Sigmoid colon (tissue), 6 donors: ENCODE measurements at regions not wholly inside any gene's neighbourhood (a gene's known extent, or its start where the extent isn't known, plus 50 kb on each side); places are given as distances from the start of the nearest gene placed in this dataset.

Experiments used
- DNase-seq: peaks from one replicate; pipeline ENCODE4 v3.0.0-alpha.2; 2019
- H3K27ac ChIP-seq, 4 donors: fragments of 200-600 bp; sonication (generic); one replicate each; pipeline ENCODE4 v1.5.1; 2016 to 2019; ENCODE audit warnings: mild to moderate bottlenecking in 1 of 4
- H3K27me3 ChIP-seq, 3 donors: fragments of 200-600 bp; sonication (generic); one replicate each; pipeline ENCODE4 v1.5.1; 2019; ENCODE audit warnings: mild to moderate bottlenecking in 1 of 3
- H3K36me3 ChIP-seq, 4 donors: fragments of 200-600 bp; sonication (generic); one replicate each; pipeline ENCODE4 v1.5.1; 2016 to 2019
- H3K4me1 ChIP-seq, 4 donors: fragments of 200-600 bp; sonication (generic); one replicate each; pipeline ENCODE4 v1.5.1; 2017 to 2019
- H3K4me3 ChIP-seq, 4 donors: fragments of 200-600 bp; sonication (generic); one replicate each; pipeline ENCODE4 v1.5.1; 2017 to 2019; ENCODE audit warnings: mild to moderate bottlenecking in 2 of 4, moderate library complexity in 1 of 4
- H3K9me3 ChIP-seq, 4 donors: fragments of 200-600 bp in 3 of 4; sonication (generic) in 3 of 4; one replicate each; pipeline versions ENCODE4 v1.5.1 to v1.6.1; 2013 to 2019
- CTCF ChIP-seq, 4 experiments: fragments of 450-650 bp in 3 of 4; fragments of 200-600 bp in 1 of 4; IDR thresholded peaks; one replicate each; pipeline ENCODE4 v1.5.1; 2016 to 2019; ENCODE audit warnings: antibody characterized with exemption in 4 of 4, mild to moderate bottlenecking in 3 of 4, moderate library complexity in 2 of 4
- EP300 ChIP-seq, 4 donors: sonication (generic); formaldehyde crosslinking; IDR thresholded peaks; one replicate each; pipeline ENCODE4 v1.6.1; 2017; ENCODE audit warnings: antibody characterized with exemption in 4 of 4
- POLR2A ChIP-seq, 2 donors: fragments of 450-650 bp; IDR thresholded peaks; one replicate each; pipeline ENCODE4 v1.6.1; 2016; ENCODE audit warnings: antibody characterized with exemption in 2 of 2, mild to moderate bottlenecking in 2 of 2, moderate library complexity in 2 of 2
- POLR2AphosphoS5 ChIP-seq, 4 donors: sonication (generic); formaldehyde crosslinking; IDR thresholded peaks; one replicate each; pipeline ENCODE4 v1.6.1; 2017; ENCODE audit warnings: antibody characterized with exemption in 4 of 4
- WGBS, 2 donors: extraction: QIAGEN DNeasy Blood & Tissue Kit; methylation state at CpG; one replicate each; pipeline ENCODE4 v1.1.7; 2013; 5-methylcytosine and 5-hydroxymethylcytosine counted together
- intact Hi-C: fragments of 100-400 bp; cut with DNase I; formaldehyde crosslinking; loops from one replicate; pipeline ENCODE4 v1.15.1; 2023
- donor health status: healthy with polysubstance abuse.
- donor health status: healthy.

- H3K27me3 ChIP-seq, result no peaks in the 10 kb centered on the region
- H3K36me3 ChIP-seq, result no peaks in the 10 kb centered on the region
- 90 to 91% methylated on average over 8 of the region's 8 CpGs for WGBS, 2 donors
- intact Hi-C loops, result no loop called here
- no peak for DNase-seq
- no peaks in the 10 kb centered on the region for H3K9me3 ChIP-seq
- TF ChIP-seq CTCF (IDR thresholded peaks at IDR 0.05), result no peak
- TF ChIP-seq EP300 (IDR thresholded peaks at IDR 0.05), result no peak
- no peak for TF ChIP-seq POLR2A (IDR thresholded peaks at IDR 0.05)
- TF ChIP-seq POLR2AphosphoS5 (IDR thresholded peaks at IDR 0.05), result no peak
- H3K4me3 ChIP-seq, result no peak overlapping the region
- no peak overlapping the region for H3K27ac ChIP-seq
- peaks cover 0 to 10% (median 5%) of the 10 kb centered on the region in 4 donors for H3K4me1 ChIP-seq
Measured at GRCh38 chr16:73420244-73420643, 372.3 kb upstream of the ZFHX3 start.

- Histone ChIP-seq H3K9me3 (no peaks in the 10 kb centered on the region), H3K36me3 (no peaks in the 10 kb centered on the region), H3K4me3 (no peak overlapping the region), H3K27ac (no peak overlapping the region), H3K4me1 (peaks cover 0 to 10% (median 5%) of the 10 kb centered on the region in 4 donors), H3K27me3 (no peaks in the 10 kb centered on the region)
- intact Hi-C loops, result no loop called here
- no peak for DNase-seq
- WGBS, 2 donors, result 43 to 56% methylated on average over 6 of the region's 6 CpGs
- TF ChIP-seq CTCF (IDR thresholded peaks at IDR 0.05), result no peak
- TF ChIP-seq POLR2AphosphoS5 (IDR thresholded peaks at IDR 0.05), result no peak
- no peak for TF ChIP-seq POLR2A (IDR thresholded peaks at IDR 0.05)
- no peak for TF ChIP-seq EP300 (IDR thresholded peaks at IDR 0.05)
Measured at GRCh38 chr16:73418691-73419090, 370.8 kb upstream of the ZFHX3 start.

GRCh38 chr16:73418051-73418450, 370.1 kb upstream of the ZFHX3 start:
- Histone ChIP-seq H3K4me3 (no peak overlapping the region), H3K9me3 (no peaks in the 10 kb centered on the region), H3K27ac (no peak overlapping the region), H3K4me1 (peaks cover 0 to 10% (median 5%) of the 10 kb centered on the region in 4 donors), H3K36me3 (no peaks in the 10 kb centered on the region), H3K27me3 (no peaks in the 10 kb centered on the region)
- TF ChIP-seq POLR2AphosphoS5 (IDR thresholded peaks at IDR 0.05) (no peak), POLR2A (IDR thresholded peaks at IDR 0.05) (no peak), CTCF (IDR thresholded peaks at IDR 0.05) (no peak), EP300 (IDR thresholded peaks at IDR 0.05) (no peak)
- intact Hi-C loops, result no loop called here
- no peak for DNase-seq
- WGBS, 2 donors, result 52 to 73% methylated on average over 8 of the region's 8 CpGs

- H3K27me3 ChIP-seq, result no peaks in the 10 kb centered on the region
- intact Hi-C loops, result no loop called here
- 60 to 65% methylated on average over 1 of the region's 1 CpG for WGBS, 2 donors
- peaks cover 0 to 10% (median 5%) of the 10 kb centered on the region in 4 donors for H3K4me1 ChIP-seq
- H3K4me3 ChIP-seq, result no peak overlapping the region
- TF ChIP-seq EP300 (IDR thresholded peaks at IDR 0.05), result no peak
- no peaks in the 10 kb centered on the region for H3K36me3 ChIP-seq
- H3K9me3 ChIP-seq, result no peaks in the 10 kb centered on the region
- DNase-seq, result no peak
- H3K27ac ChIP-seq, result no peak overlapping the region
Measured at GRCh38 chr16:73415286-73415685, 367.4 kb upstream of the ZFHX3 start.

- Histone ChIP-seq H3K4me1 (peaks cover 0 to 10% (median 5%) of the 10 kb centered on the region in 4 donors), H3K4me3 (no peak overlapping the region), H3K27me3 (no peaks in the 10 kb centered on the region), H3K36me3 (no peaks in the 10 kb centered on the region), H3K27ac (no peak overlapping the region), H3K9me3 (no peaks in the 10 kb centered on the region)
- TF ChIP-seq POLR2AphosphoS5 (IDR thresholded peaks at IDR 0.05) (no peak), CTCF (IDR thresholded peaks at IDR 0.05) (no peak), EP300 (IDR thresholded peaks at IDR 0.05) (no peak)
- 74 to 76% methylated on average over 5 of the region's 5 CpGs for WGBS, 2 donors
- DNase-seq, result no peak
- intact Hi-C loops, result no loop called here
Measured at GRCh38 chr16:73414638-73415037, 366.7 kb upstream of the ZFHX3 start.
